IMR-90 (cell line): ENCODE measurements at regions not wholly inside any gene's neighbourhood (a gene's known extent, or its start where the extent isn't known, plus 50 kb on each side); places are given as distances from the start of the nearest gene placed in this dataset.

Experiments
- ATAC-seq: fragments of 200-7000 bp; cut with Tn5 transposase; 2 replicates; pipeline ENCODE4 v1.9.1; 2020; ENCODE audit warnings: low read depth, mild to moderate bottlenecking, moderate library complexity
- BruUV-seq: library from RNA; stranded (reverse); fragments of 400-500 nt; replicated peaks from 2 replicates; lab custom pipeline; 2021; lab: Mats Ljungman, UMichigan
- CTCF ChIA-PET: fragments of 300-600 bp; formaldehyde crosslinking; extraction: SDS; loops from one replicate; lab custom pipeline; 2021; ENCODE audit warnings: antibody characterized with exemption; lab: Yijun Ruan, JAX
- POLR2A ChIA-PET: fragments of 300-600 bp; sonication (Branson Sonifier 250); formaldehyde crosslinking; loops from one replicate; lab custom pipeline; 2022; ENCODE audit warnings: antibody characterized with exemption; ENCODE audit not compliant: unreplicated experiment; lab: Charles Lee
- DNase-seq: peaks from one replicate; pipeline ENCODE4 v3.0.0; 2013
- H2AFZ ChIP-seq: replicated peaks from 2 replicates; pipeline ENCODE3; 2013; ENCODE audit warnings: low read length, mild to moderate bottlenecking; ENCODE audit not compliant: poor library complexity
- H2AK5ac ChIP-seq: 2 replicates; pipeline ENCODE4 v1.6.1; 2013; ENCODE audit warnings: low read depth, low read length, inconsistent platforms
- H2AK9ac ChIP-seq: replicated peaks from 2 replicates; pipeline ENCODE3; 2013; ENCODE audit warnings: mild to moderate bottlenecking, low read depth, low read length, moderate library complexity; ENCODE audit not compliant: poor library complexity
- H2BK120ac ChIP-seq: 2 replicates; pipeline ENCODE4 v1.6.1; 2013; ENCODE audit warnings: low read depth, low read length, inconsistent platforms
- H2BK15ac ChIP-seq: 3 replicates; pipeline ENCODE4 v1.6.1; 2013; ENCODE audit warnings: low read depth, low read length, inconsistent platforms
- H2BK20ac ChIP-seq: 2 replicates; pipeline ENCODE4 v1.6.1; 2013; ENCODE audit warnings: low read depth, mild to moderate bottlenecking, inconsistent platforms, low read length, moderate library complexity
- H2BK5ac ChIP-seq: 2 replicates; pipeline ENCODE4 v1.6.1; 2013; ENCODE audit warnings: mild to moderate bottlenecking, low read depth, low read length, inconsistent platforms; ENCODE audit not compliant: poor library complexity, severe bottlenecking
- H3K14ac ChIP-seq: replicated peaks from 2 replicates; pipeline ENCODE4 v1.6.1; 2013; ENCODE audit warnings: low read depth, low read length, inconsistent platforms
- H3K18ac ChIP-seq: 2 replicates; pipeline ENCODE4 v1.6.1; 2013; ENCODE audit warnings: low read depth, low read length, control low read depth
- H3K23ac ChIP-seq: 2 replicates; pipeline ENCODE4 v1.6.1; 2013; ENCODE audit warnings: low read depth, low read length, inconsistent platforms
- H3K27ac ChIP-seq: 2 replicates; pipeline ENCODE4 v1.5.1; 2013; ENCODE audit warnings: mild to moderate bottlenecking, control low read depth, low read length; ENCODE audit not compliant: insufficient read depth
- H3K27me3 ChIP-seq: 2 replicates; pipeline ENCODE4 v1.6.1; 2013; ENCODE audit warnings: low read length; ENCODE audit not compliant: control insufficient read depth, insufficient read depth
- H3K36me3 ChIP-seq: 2 replicates; pipeline ENCODE4 v1.6.1; 2013; ENCODE audit warnings: low read length, mixed read lengths; ENCODE audit not compliant: control insufficient read depth, insufficient read depth
- H3K4ac ChIP-seq: 2 replicates; pipeline ENCODE4 v1.6.1; 2013; ENCODE audit warnings: low read depth, low read length, inconsistent platforms
- H3K4me1 ChIP-seq: 2 replicates; pipeline ENCODE4 v1.6.1; 2013; ENCODE audit warnings: low read length, mixed read lengths; ENCODE audit not compliant: control insufficient read depth, insufficient read depth
- H3K4me2 ChIP-seq: 2 replicates; pipeline ENCODE4 v1.6.1; 2013; ENCODE audit warnings: low read depth, mild to moderate bottlenecking, control low read depth, low read length, moderate library complexity
- H3K4me3 ChIP-seq: 2 replicates; pipeline ENCODE4 v1.5.1; 2013; ENCODE audit warnings: low read depth, mild to moderate bottlenecking, control low read depth, low read length, moderate library complexity; ENCODE audit not compliant: insufficient read depth
- H3K56ac ChIP-seq: 2 replicates; pipeline ENCODE4 v1.6.1; 2013; ENCODE audit warnings: low read length, inconsistent platforms; ENCODE audit not compliant: insufficient read depth; ENCODE audit errors: extremely low read depth
- H3K79me1 ChIP-seq, 2 experiments: 2 replicates each; pipeline ENCODE4 v1.6.1; 2013; ENCODE audit warnings: low read length in 2 of 2, inconsistent platforms in 1 of 2, low read depth in 1 of 2
- H3K9ac ChIP-seq: 2 replicates; pipeline ENCODE4 v1.6.1; 2013; ENCODE audit warnings: low read depth, low read length, control low read depth
- H3K9me1 ChIP-seq: 2 replicates; pipeline ENCODE4 v1.6.1; 2013; ENCODE audit warnings: low read length, inconsistent platforms; ENCODE audit not compliant: insufficient read depth
- H3K9me3 ChIP-seq: 2 replicates; pipeline ENCODE4 v1.6.1; 2013; ENCODE audit warnings: low read length; ENCODE audit not compliant: control insufficient read depth, insufficient read depth
- H4K20me1 ChIP-seq: 2 replicates; pipeline ENCODE4 v1.6.1; 2013; ENCODE audit warnings: low read length, inconsistent platforms; ENCODE audit not compliant: insufficient read depth
- H4K5ac ChIP-seq: 2 replicates; pipeline ENCODE4 v1.6.1; 2013; ENCODE audit warnings: mild to moderate bottlenecking, low read depth, low read length, control low read depth
- H4K8ac ChIP-seq, 2 experiments: 2 replicates each; pipeline ENCODE4 v1.6.1; 2013; ENCODE audit warnings: low read depth in 2 of 2, low read length in 2 of 2, control low read depth in 1 of 2, inconsistent platforms in 1 of 2
- H4K91ac ChIP-seq: 2 replicates; pipeline ENCODE4 v1.6.1; 2013; ENCODE audit warnings: low read depth, low read length, inconsistent platforms; ENCODE audit not compliant: insufficient read depth
- BHLHE40 ChIP-seq: fragments of 150-350 bp; IDR thresholded peaks from 2 replicates; pipeline ENCODE4 v1.6.1; 2016; ENCODE audit warnings: mild to moderate bottlenecking, low read depth, low read length
- CEBPB ChIP-seq: IDR thresholded peaks from 2 replicates; pipeline ENCODE4 v1.6.1; 2012; ENCODE audit warnings: low read depth, low read length, improper control_type of control experiment
- FOS ChIP-seq: fragments of 150-350 bp; IDR thresholded peaks from 2 replicates; pipeline ENCODE4 v1.6.1; 2016; ENCODE audit warnings: low read depth, low read length
- MAFK ChIP-seq: IDR thresholded peaks from 2 replicates; pipeline ENCODE4 v1.6.1; 2012; ENCODE audit warnings: low read depth, low read length, improper control_type of control experiment
- MAZ ChIP-seq: IDR thresholded peaks from 2 replicates; pipeline ENCODE4 v1.6.1; 2012; ENCODE audit warnings: low read depth, mild to moderate bottlenecking, low read length, improper control_type of control experiment, moderate library complexity, borderline replicate concordance
- MXI1 ChIP-seq: IDR thresholded peaks from 2 replicates; pipeline ENCODE4 v1.6.1; 2012; ENCODE audit warnings: low read depth, mild to moderate bottlenecking, low read length, moderate library complexity, borderline replicate concordance
- NFE2L2 ChIP-seq: fragments of 150-350 bp; IDR thresholded peaks from 2 replicates; pipeline ENCODE4 v1.6.1; 2016; ENCODE audit warnings: low read depth, mild to moderate bottlenecking, low read length
- RAD21 ChIP-seq: IDR thresholded peaks from 2 replicates; pipeline ENCODE4 v1.6.1; 2012; ENCODE audit warnings: low read length, improper control_type of control experiment
- RCOR1 ChIP-seq: IDR thresholded peaks from 2 replicates; pipeline ENCODE4 v1.6.1; 2012; ENCODE audit warnings: mild to moderate bottlenecking, low read length, improper control_type of control experiment; ENCODE audit not compliant: insufficient replicate concordance
- SMC3 ChIP-seq: fragments of 150-350 bp; IDR thresholded peaks from 2 replicates; pipeline ENCODE4 v1.6.1; 2016; ENCODE audit warnings: low read depth, mild to moderate bottlenecking, antibody characterized with exemption, low read length, moderate library complexity
- dilution Hi-C: fragments of 300-500 bp; cut with HindIII; formaldehyde crosslinking; loops from one replicate; pipeline ENCODE4 v1.14.3; 2018; ENCODE audit warnings: low sequenced_read_pairs; ENCODE audit not compliant: unreplicated experiment
- in situ Hi-C: fragments of 300-500 bp; cut with MboI; formaldehyde crosslinking; loops from 3 replicates; pipeline ENCODE4 v1.14.3; 2019; ENCODE audit warnings: low sequenced_read_pairs, inconsistent platforms, mixed read lengths
- intact Hi-C: fragments of 100-400 bp; cut with micrococcal nuclease; formaldehyde crosslinking; loops from 2 replicates; pipeline ENCODE4 v1.10.0; 2022
- TF ChIP-seq, protein P1 (sequence below): fragments of 150-350 bp; IDR thresholded peaks from 2 replicates; pipeline ENCODE4 v1.6.1; 2017; ENCODE audit warnings: mild to moderate bottlenecking, antibody characterized with exemption, low read length, low read depth
- TF ChIP-seq, protein P2 (sequence below): fragments of 150-350 bp; IDR thresholded peaks from 2 replicates; pipeline ENCODE4 v1.6.1; 2016; ENCODE audit warnings: low read depth, mild to moderate bottlenecking, low read length, moderate library complexity, borderline replicate concordance

DNA sequence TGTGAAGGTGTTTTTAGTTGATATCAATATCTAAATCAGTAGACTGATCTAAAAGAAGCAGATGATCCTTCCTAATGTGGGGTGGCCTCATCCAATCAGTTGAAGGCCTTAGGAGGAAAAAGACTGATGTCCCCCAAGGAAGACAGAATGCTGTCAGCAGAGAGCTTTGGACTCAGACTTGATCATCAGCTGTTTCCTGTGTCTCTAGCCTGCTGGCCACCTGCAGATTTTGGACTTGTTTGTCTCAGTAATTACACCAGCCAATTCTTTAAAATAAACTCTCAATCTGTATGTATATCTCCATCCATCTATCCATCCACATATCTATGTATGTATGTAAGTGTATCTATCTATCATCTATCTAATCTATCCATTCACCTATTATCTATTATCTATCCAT is 301.3 kb downstream of the LPIN1 start:
- BruUV-seq: no TSS peak
- no peak overlapping the region for H4K91ac ChIP-seq
- no peaks in the 10 kb centered on the region for H3K27me3 ChIP-seq
- H2BK15ac ChIP-seq: peak overlapping the region; percentile 37; the same call in 1 of the 3 replicates
- H2BK20ac ChIP-seq: peak overlapping the region; percentile 39; the same call in 1 of the 2 replicates
- H3K23ac ChIP-seq: no peak overlapping the region
- H3K9ac ChIP-seq: no peak overlapping the region
- no peak overlapping the region for H3K4me2 ChIP-seq
- H3K4me3 ChIP-seq: no peak overlapping the region
- H3K36me3 ChIP-seq: no peaks in the 10 kb centered on the region
- H3K9me1 ChIP-seq: peaks cover 7% of the 10 kb centered on the region; the same call in 1 of the 2 replicates
- H3K9me3 ChIP-seq: no peaks in the 10 kb centered on the region
- ChIA-PET CTCF (no interaction called here), POLR2A (no interaction called here)
- no peak overlapping the region; the same call in 1 of the 2 replicates for H2AK5ac ChIP-seq
- H4K20me1 ChIP-seq: no peaks in the 10 kb centered on the region
- peak overlapping the region; percentile 28; the same call in 1 of the 2 replicates for H3K4ac ChIP-seq
- intact Hi-C loops (no loop called here), dilution Hi-C loops (no loop called here), in situ Hi-C loops (loop anchor here (10.0 kb wide), 1 partner anchor 667 kb away; the partner anchor contains the start of gene TRIB2)
- H3K4me1 ChIP-seq: peaks cover 5% of the 10 kb centered on the region
- no peak overlapping the region for H4K8ac ChIP-seq
- TF ChIP-seq MAFK (no peak), RCOR1 (no peak), SMC3 (no peak), MXI1 (no peak), CEBPB (no peak), FOS (no peak), BHLHE40 (no peak), MAZ (no peak), RAD21 (no peak), NFE2L2 (no peak)
- TF ChIP-seq, protein P1, sequence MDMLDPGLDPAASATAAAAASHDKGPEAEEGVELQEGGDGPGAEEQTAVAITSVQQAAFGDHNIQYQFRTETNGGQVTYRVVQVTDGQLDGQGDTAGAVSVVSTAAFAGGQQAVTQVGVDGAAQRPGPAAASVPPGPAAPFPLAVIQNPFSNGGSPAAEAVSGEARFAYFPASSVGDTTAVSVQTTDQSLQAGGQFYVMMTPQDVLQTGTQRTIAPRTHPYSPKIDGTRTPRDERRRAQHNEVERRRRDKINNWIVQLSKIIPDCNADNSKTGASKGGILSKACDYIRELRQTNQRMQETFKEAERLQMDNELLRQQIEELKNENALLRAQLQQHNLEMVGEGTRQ: no peak
- TF ChIP-seq, protein P2, sequence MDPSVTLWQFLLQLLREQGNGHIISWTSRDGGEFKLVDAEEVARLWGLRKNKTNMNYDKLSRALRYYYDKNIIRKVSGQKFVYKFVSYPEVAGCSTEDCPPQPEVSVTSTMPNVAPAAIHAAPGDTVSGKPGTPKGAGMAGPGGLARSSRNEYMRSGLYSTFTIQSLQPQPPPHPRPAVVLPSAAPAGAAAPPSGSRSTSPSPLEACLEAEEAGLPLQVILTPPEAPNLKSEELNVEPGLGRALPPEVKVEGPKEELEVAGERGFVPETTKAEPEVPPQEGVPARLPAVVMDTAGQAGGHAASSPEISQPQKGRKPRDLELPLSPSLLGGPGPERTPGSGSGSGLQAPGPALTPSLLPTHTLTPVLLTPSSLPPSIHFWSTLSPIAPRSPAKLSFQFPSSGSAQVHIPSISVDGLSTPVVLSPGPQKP: no peak
- no peak overlapping the region for H3K27ac ChIP-seq
- H2BK5ac ChIP-seq: no peak overlapping the region
- H2AFZ ChIP-seq: no peak overlapping the region
- no peak overlapping the region for H4K5ac ChIP-seq
- H3K79me1 ChIP-seq: no peaks in the 10 kb centered on the region
- H3K56ac ChIP-seq: no peak overlapping the region
- ATAC-seq (no peak), DNase-seq (no peak)
- no peak overlapping the region for H2BK120ac ChIP-seq
- H3K18ac ChIP-seq: no peak overlapping the region
- no peak overlapping the region for H2AK9ac ChIP-seq
- no peak overlapping the region for H3K14ac ChIP-seq
